SU-DHL-6 (cell line): ENCODE measurements at regions not wholly inside any gene's neighbourhood (a gene's known extent, or its start where the extent isn't known, plus 50 kb on each side); places are given as distances from the start of the nearest gene placed in this dataset.

Experiments used
- EZH2phosphoT487 ChIP-seq: fragments of 200-600 bp; sonication (generic), shearing (Covaris generic); conservative IDR thresholded peaks from 2 replicates; pipeline ENCODE4 v1.6.1; 2018; ENCODE audit warnings: mild to moderate bottlenecking, antibody characterized with exemption, low read length, moderate library complexity, mixed read lengths
- TF ChIP-seq, protein P1 (sequence below): fragments of 200-600 bp; sonication (generic); IDR thresholded peaks from one replicate; pipeline ENCODE4 v1.5.1; 2017; ENCODE audit warnings: antibody characterized with exemption, mild to moderate bottlenecking, low read length, moderate library complexity; ENCODE audit not compliant: insufficient read depth, poor library complexity, severe bottlenecking

- TF ChIP-seq, protein P1, sequence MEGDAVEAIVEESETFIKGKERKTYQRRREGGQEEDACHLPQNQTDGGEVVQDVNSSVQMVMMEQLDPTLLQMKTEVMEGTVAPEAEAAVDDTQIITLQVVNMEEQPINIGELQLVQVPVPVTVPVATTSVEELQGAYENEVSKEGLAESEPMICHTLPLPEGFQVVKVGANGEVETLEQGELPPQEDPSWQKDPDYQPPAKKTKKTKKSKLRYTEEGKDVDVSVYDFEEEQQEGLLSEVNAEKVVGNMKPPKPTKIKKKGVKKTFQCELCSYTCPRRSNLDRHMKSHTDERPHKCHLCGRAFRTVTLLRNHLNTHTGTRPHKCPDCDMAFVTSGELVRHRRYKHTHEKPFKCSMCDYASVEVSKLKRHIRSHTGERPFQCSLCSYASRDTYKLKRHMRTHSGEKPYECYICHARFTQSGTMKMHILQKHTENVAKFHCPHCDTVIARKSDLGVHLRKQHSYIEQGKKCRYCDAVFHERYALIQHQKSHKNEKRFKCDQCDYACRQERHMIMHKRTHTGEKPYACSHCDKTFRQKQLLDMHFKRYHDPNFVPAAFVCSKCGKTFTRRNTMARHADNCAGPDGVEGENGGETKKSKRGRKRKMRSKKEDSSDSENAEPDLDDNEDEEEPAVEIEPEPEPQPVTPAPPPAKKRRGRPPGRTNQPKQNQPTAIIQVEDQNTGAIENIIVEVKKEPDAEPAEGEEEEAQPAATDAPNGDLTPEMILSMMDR, result no peak
- no peak for TF ChIP-seq EZH2phosphoT487
These were observed 202.5 kb downstream of the KLHL28 start for GRCh38 chr14:44759277-44759676.
